Esophagus squamous epithelium (tissue), 5 donors: ENCODE measurements at regions not wholly inside any gene's neighbourhood (a gene's known extent, or its start where the extent isn't known, plus 50 kb on each side); places are given as distances from the start of the nearest gene placed in this dataset.
A peak's percentile ranks its signal among the peaks of the same experiment; 100 is the strongest.

Experiments
- DNase-seq: peaks from one replicate; lab custom pipeline; 2025; lab: John Stamatoyannopoulos, UW
- H3K27ac ChIP-seq, 4 donors: fragments of 200-600 bp; sonication (generic); one replicate each; pipeline ENCODE4 v1.5.1; 2016 to 2019; ENCODE audit warnings: mild to moderate bottlenecking in 1 of 4
- H3K27me3 ChIP-seq, 4 donors: fragments of 200-600 bp; sonication (generic); 1 replicate in 3 of 4; 2 replicates in 1 of 4; pipeline versions ENCODE4 v1.5.1 to v1.6.0; 2017 to 2021; ENCODE audit warnings: antibody characterized with exemption in 1 of 4
- H3K36me3 ChIP-seq, 3 donors: fragments of 200-600 bp; sonication (generic); one replicate each; pipeline ENCODE4 v1.5.1; 2016 to 2019
- H3K4me1 ChIP-seq, 3 donors: fragments of 200-600 bp; sonication (generic); one replicate each; pipeline ENCODE4 v1.5.1; 2017 to 2019
- H3K4me3 ChIP-seq, 4 donors: fragments of 200-600 bp; sonication (generic); 1 replicate in 3 of 4; 2 replicates in 1 of 4; pipeline ENCODE4 v1.5.1; 2016 to 2019; ENCODE audit warnings: mild to moderate bottlenecking in 2 of 4, moderate library complexity in 1 of 4
- H3K9me3 ChIP-seq, 3 donors: fragments of 200-600 bp; sonication (generic); one replicate each; pipeline ENCODE4 v1.5.1; 2016 to 2019
- POLR2A ChIP-seq, 4 donors: fragments of 450-650 bp; IDR thresholded peaks; one replicate each; pipeline ENCODE4 v1.6.1; 2017; ENCODE audit warnings: antibody characterized with exemption in 4 of 4, mild to moderate bottlenecking in 4 of 4, moderate library complexity in 3 of 4
- WGBS, 2 donors: methylation state at CpG; one replicate each; pipeline ENCODE4 v1.1.5; 2018; 5-methylcytosine and 5-hydroxymethylcytosine counted together
- intact Hi-C: fragments of 100-400 bp; cut with DNase I; formaldehyde crosslinking; loops from one replicate; pipeline ENCODE4 v1.15.0; 2022
- TF ChIP-seq, protein P1 (sequence below), 6 experiments: fragments of 450-650 bp in 4 of 6; fragments of 200-600 bp in 2 of 6; sonication (generic) in 2 of 6; IDR thresholded peaks; one replicate each; pipeline ENCODE4 v1.5.1; 2016 to 2019; ENCODE audit warnings: antibody characterized with exemption in 6 of 6, mild to moderate bottlenecking in 4 of 6, moderate library complexity in 4 of 6
- donor health status: DM: yes; HTN: yes; CAD: no.

DNA sequence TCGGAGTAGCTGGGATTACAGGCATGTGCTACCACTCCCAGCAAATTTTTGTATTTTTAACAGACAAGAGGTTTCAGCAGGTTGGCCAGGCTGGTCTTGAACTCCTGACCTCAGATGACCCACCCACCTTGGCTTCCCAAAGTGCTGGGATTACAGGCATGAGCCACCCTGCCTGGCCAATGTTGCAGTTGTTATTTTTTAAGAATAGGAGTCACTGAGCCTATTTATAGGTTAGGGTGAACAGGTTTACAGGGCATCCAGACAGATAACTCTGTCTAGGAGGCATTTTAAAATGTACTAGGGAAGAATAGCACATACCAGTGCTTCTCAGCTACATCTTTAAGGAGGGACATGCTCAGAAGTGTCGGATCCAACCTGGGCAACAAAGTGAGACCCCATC is 60.1 kb upstream of the BNC2 start:
- Histone ChIP-seq H3K36me3 (no peaks in the 10 kb centered on the region), H3K9me3 (no peaks in the 10 kb centered on the region), H3K4me3 (no peak overlapping the region), H3K4me1 (no peaks in the 10 kb centered on the region), H3K27ac (no peak overlapping the region), H3K27me3 (no peaks in the 10 kb centered on the region)
- 95% methylated on average over 2 of the region's 2 CpGs for WGBS, 2 donors
- TF ChIP-seq, protein P1, sequence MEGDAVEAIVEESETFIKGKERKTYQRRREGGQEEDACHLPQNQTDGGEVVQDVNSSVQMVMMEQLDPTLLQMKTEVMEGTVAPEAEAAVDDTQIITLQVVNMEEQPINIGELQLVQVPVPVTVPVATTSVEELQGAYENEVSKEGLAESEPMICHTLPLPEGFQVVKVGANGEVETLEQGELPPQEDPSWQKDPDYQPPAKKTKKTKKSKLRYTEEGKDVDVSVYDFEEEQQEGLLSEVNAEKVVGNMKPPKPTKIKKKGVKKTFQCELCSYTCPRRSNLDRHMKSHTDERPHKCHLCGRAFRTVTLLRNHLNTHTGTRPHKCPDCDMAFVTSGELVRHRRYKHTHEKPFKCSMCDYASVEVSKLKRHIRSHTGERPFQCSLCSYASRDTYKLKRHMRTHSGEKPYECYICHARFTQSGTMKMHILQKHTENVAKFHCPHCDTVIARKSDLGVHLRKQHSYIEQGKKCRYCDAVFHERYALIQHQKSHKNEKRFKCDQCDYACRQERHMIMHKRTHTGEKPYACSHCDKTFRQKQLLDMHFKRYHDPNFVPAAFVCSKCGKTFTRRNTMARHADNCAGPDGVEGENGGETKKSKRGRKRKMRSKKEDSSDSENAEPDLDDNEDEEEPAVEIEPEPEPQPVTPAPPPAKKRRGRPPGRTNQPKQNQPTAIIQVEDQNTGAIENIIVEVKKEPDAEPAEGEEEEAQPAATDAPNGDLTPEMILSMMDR (IDR thresholded peaks at IDR 0.05), result no peak
- TF ChIP-seq POLR2A (IDR thresholded peaks at IDR 0.05), result no peak
- no peak for DNase-seq
- intact Hi-C loops, result no loop called here

DNA sequence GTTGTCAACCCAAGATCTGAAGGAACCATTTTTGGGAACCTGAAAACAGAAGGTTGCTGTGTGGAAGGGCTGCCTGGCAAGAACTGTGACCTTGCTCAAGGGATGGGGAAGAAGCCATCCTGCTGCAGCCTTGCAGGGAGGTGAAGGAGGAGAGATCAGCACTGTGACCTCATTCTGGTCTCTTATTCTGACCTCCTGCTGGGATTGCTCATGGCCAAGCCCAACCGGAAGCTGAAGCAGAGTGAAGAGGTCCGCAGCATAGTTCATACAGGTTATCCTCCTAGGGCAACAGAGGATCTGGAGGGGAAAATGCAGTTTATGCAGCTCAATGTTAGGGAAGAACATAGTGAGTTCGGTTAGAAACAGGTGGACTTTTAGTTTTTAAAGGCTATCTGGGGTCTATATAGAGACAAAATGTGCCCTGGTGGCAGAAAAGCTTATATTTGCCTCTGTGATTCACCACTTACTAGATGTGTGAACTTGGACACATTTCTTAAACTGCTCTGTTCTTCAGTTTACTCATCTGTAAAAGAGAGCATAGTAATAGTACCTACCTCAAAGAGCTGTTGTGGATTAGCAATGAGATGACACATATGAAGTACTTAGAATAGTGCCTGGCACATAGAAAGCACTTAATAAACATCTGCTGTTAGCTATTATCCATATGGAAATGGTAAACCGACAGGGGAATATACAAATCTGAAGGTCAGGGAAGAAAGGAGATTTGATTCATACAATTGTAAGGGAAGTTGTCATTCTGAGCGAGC is 57.9 kb upstream of the BNC2 start:
- H3K4me3 ChIP-seq, result no peak overlapping the region
- peaks cover 0 to 4% (median 0%) of the 10 kb centered on the region in 3 donors for H3K9me3 ChIP-seq
- H3K4me1 ChIP-seq, result no peaks in the 10 kb centered on the region
- no peaks in the 10 kb centered on the region for H3K36me3 ChIP-seq
- DNase-seq, result no peak
- intact Hi-C loops, result no loop called here
- 77 to 86% methylated on average over 5 of the region's 5 CpGs for WGBS, 2 donors
- H3K27me3 ChIP-seq, result no peaks in the 10 kb centered on the region
- no peak overlapping the region for H3K27ac ChIP-seq
- no peak for TF ChIP-seq POLR2A (IDR thresholded peaks at IDR 0.05)
- TF ChIP-seq, protein P1 (IDR thresholded peaks at IDR 0.05), result no peak

DNA sequence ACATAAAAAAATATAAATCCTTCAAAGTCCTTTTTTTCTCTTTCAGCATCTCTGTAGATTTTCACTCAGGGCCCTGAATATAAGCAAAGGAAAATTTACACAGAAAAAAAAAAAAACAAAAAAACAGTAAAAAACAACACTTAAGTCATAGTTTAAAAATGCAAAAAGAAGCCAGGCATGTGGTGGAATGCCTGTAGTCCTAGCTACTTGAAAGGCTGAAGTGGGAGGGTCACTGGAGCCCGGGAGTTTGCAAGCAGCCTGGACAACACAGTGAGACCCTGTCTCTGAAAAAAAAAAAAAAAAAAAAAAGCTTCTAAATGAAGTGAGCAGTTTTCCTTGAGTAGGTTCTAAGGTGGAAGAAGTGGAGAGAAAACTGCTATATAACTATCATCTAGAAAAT is 55.0 kb upstream of the BNC2 start:
- intact Hi-C loops, result no loop called here
- no peaks in the 10 kb centered on the region for H3K36me3 ChIP-seq
- no peaks in the 10 kb centered on the region for H3K27me3 ChIP-seq
- H3K4me1 ChIP-seq, result no peaks in the 10 kb centered on the region
- DNase-seq, result no peak
- no peak overlapping the region for H3K4me3 ChIP-seq
- peaks cover 0 to 4% (median 0%) of the 10 kb centered on the region in 3 donors for H3K9me3 ChIP-seq
- 60 to 70% methylated on average over 1 of the region's 1 CpG for WGBS, 2 donors
- no peak for TF ChIP-seq POLR2A (IDR thresholded peaks at IDR 0.05)
- TF ChIP-seq, protein P1 (IDR thresholded peaks at IDR 0.05), result no peak
- no peak overlapping the region for H3K27ac ChIP-seq

DNA sequence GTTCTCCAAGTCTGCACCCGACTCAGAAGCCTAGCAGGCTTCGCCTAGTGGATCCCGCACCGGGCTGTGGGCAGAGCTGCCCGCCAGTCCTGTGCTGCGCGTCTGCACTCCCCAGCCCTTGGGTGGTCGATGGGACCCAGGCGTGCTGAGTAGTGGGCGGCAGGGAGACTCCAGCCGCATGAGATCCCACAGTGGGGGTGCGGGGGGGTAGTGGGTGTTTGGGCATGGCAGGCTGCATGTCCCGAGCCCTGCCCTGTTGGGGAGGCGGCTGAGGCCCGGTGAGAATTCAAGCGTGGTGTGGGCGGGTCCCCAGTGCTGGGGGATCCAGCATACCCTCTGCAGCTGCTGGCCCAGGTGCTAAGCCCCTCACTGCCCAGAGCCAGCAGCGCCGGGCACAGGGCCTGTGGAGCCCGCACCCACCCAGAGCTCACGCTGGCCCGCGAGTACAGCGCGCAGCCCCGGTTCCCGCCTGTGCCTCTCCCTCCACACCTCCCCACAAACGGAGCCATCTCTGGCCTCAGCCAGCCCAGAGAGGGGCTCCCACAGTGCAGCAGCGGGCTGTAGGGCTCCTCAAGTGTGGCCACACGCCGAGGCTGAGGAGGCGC is 53.9 kb upstream of the BNC2 start:
- Histone ChIP-seq H3K4me3 (no peak overlapping the region), H3K36me3 (no peaks in the 10 kb centered on the region), H3K9me3 (peaks cover 0 to 4% (median 0%) of the 10 kb centered on the region in 3 donors), H3K4me1 (no peaks in the 10 kb centered on the region), H3K27me3 (no peaks in the 10 kb centered on the region), H3K27ac (no peak overlapping the region)
- intact Hi-C loops, result no loop called here
- WGBS, 2 donors, result 98% methylated on average over 16 of the region's 32 CpGs; no CpG with 5 or more reads in 1 of the 2 donors
- no peak for DNase-seq
- TF ChIP-seq POLR2A (IDR thresholded peaks at IDR 0.05), result no peak
- TF ChIP-seq, protein P1 (IDR thresholded peaks at IDR 0.05), result no peak

DNA sequence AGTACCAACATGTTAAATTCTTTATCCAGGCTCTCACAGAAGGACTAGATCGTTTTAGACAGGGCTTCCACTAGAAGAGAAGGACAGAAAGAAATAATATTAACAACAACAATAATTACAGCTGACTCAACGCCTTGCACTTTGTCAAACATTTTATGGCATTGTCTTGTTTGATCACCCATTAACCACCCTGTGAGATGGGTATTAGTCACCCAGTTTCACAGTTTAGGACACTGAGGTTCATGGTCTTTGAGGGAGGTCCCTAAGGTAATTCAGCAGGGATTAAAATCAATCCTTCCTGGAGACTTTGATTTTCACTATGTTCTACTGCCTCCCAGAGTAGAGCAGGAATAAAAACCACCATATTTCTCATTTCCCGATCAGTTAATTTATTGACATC is 51.4 kb upstream of the BNC2 start:
- no peak for TF ChIP-seq POLR2A (IDR thresholded peaks at IDR 0.05)
- TF ChIP-seq, protein P1 (IDR thresholded peaks at IDR 0.05), result peak in 1 of 6 experiments; percentile 8
- 44 to 46% methylated on average over 3 of the region's 3 CpGs for WGBS, 2 donors
- intact Hi-C loops, result no loop called here

More for the DNA sequence above, 51.4 kb upstream of the BNC2 start:
- no peak overlapping the region for H3K4me3 ChIP-seq
- peaks cover 0 to 4% (median 0%) of the 10 kb centered on the region in 3 donors for H3K9me3 ChIP-seq
- no peak for DNase-seq
- no peaks in the 10 kb centered on the region for H3K36me3 ChIP-seq
- no peak overlapping the region for H3K27ac ChIP-seq
- H3K27me3 ChIP-seq, result no peaks in the 10 kb centered on the region
- no peaks in the 10 kb centered on the region for H3K4me1 ChIP-seq
